H9 (cell line): ENCODE measurements at regions not wholly inside any gene's neighbourhood (a gene's known extent, or its start where the extent isn't known, plus 50 kb on each side); places are given as distances from the start of the nearest gene placed in this dataset.

ENCODE experiments used
- DNase-seq: peaks from one replicate; pipeline ENCODE4 v3.0.0-alpha.2; 2017
- H2AFZ ChIP-seq: one replicate; pipeline ENCODE4 v1.6.1; 2013; ENCODE audit warnings: mild to moderate bottlenecking, low read length, control low read depth, moderate library complexity
- H2AK5ac ChIP-seq: 2 replicates; pipeline ENCODE4 v1.6.1; 2013; ENCODE audit warnings: low read length, control low read depth, mixed read lengths; ENCODE audit not compliant: insufficient read length
- H2BK120ac ChIP-seq: one replicate; pipeline ENCODE4 v1.6.1; 2013; ENCODE audit warnings: low read depth, mild to moderate bottlenecking, low read length, control low read depth, inconsistent platforms; ENCODE audit not compliant: poor library complexity, severe bottlenecking
- H2BK12ac ChIP-seq: 2 replicates; pipeline ENCODE4 v1.6.1; 2013; ENCODE audit warnings: low read length, control low read depth, mixed read lengths, low read depth; ENCODE audit not compliant: insufficient read length
- H2BK15ac ChIP-seq: 2 replicates; pipeline ENCODE4 v1.6.1; 2013; ENCODE audit warnings: low read depth, low read length, control low read depth
- H2BK20ac ChIP-seq: one replicate; pipeline ENCODE4 v1.6.1; 2013; ENCODE audit warnings: low read depth, mild to moderate bottlenecking, low read length, control low read depth, inconsistent platforms; ENCODE audit not compliant: poor library complexity, severe bottlenecking
- H2BK5ac ChIP-seq: 2 replicates; pipeline ENCODE4 v1.6.1; 2013; ENCODE audit warnings: low read length, control low read depth, mixed read lengths; ENCODE audit not compliant: insufficient read length
- H3K14ac ChIP-seq: 2 replicates; pipeline ENCODE4 v1.6.1; 2013; ENCODE audit warnings: low read length, control low read depth; ENCODE audit not compliant: insufficient read depth
- H3K18ac ChIP-seq: 2 replicates; pipeline ENCODE4 v1.6.1; 2013; ENCODE audit warnings: low read depth, mild to moderate bottlenecking, mixed read lengths, low read length, control low read depth; ENCODE audit not compliant: insufficient read length
- H3K23ac ChIP-seq: 2 replicates; pipeline ENCODE4 v1.6.1; 2013; ENCODE audit warnings: low read length, control low read depth, mixed read lengths, low read depth; ENCODE audit not compliant: insufficient read length
- H3K23me2 ChIP-seq: 2 replicates; pipeline ENCODE4 v1.6.1; 2013; ENCODE audit warnings: low read depth, mild to moderate bottlenecking, mixed read lengths, low read length, control low read depth; ENCODE audit not compliant: insufficient read length, poor library complexity, severe bottlenecking
- H3K27ac ChIP-seq: 2 replicates; pipeline ENCODE4 v1.5.1; 2013; ENCODE audit warnings: low read length, control low read depth, mixed read lengths, low read depth; ENCODE audit not compliant: insufficient read length
- H3K27me3 ChIP-seq: 2 replicates; pipeline ENCODE4 v1.6.1; 2013; ENCODE audit warnings: low read length, control low read depth, inconsistent platforms; ENCODE audit not compliant: insufficient read depth
- H3K4ac ChIP-seq: 2 replicates; pipeline ENCODE4 v1.6.1; 2013; ENCODE audit warnings: low read depth, mild to moderate bottlenecking, control low read depth, inconsistent platforms, low read length, moderate library complexity
- H3K4me1 ChIP-seq: 2 replicates; pipeline ENCODE4 v1.6.1; 2013; ENCODE audit warnings: low read length, control low read depth, inconsistent platforms; ENCODE audit not compliant: insufficient read depth
- H3K4me2 ChIP-seq: 2 replicates; pipeline ENCODE4 v1.6.1; 2013; ENCODE audit warnings: low read length, control low read depth, mixed read lengths; ENCODE audit not compliant: insufficient read length, insufficient read depth
- H3K56ac ChIP-seq: 2 replicates; pipeline ENCODE4 v1.6.1; 2013; ENCODE audit warnings: low read depth, mild to moderate bottlenecking, mixed read lengths, low read length, control low read depth; ENCODE audit not compliant: insufficient read length
- H3K79me1 ChIP-seq: 2 replicates; pipeline ENCODE4 v1.6.1; 2013; ENCODE audit warnings: low read depth, mild to moderate bottlenecking, moderate library complexity, low read length, control low read depth, inconsistent platforms; ENCODE audit not compliant: insufficient read depth, poor library complexity, severe bottlenecking
- H3K79me2 ChIP-seq: 2 replicates; pipeline ENCODE4 v1.6.1; 2013; ENCODE audit warnings: low read length, control low read depth, inconsistent platforms; ENCODE audit not compliant: insufficient read depth
- H3K9ac ChIP-seq: 2 replicates; pipeline ENCODE4 v1.6.1; 2013; ENCODE audit warnings: low read length, control low read depth, mixed read lengths; ENCODE audit not compliant: insufficient read length; ENCODE audit errors: extremely low read depth
- H3K9me3 ChIP-seq: one replicate; pipeline ENCODE4 v1.6.1; 2013; ENCODE audit warnings: low read depth, low read length, inconsistent platforms; ENCODE audit not compliant: control insufficient read depth
- H3T11ph ChIP-seq: one replicate; pipeline ENCODE4 v1.6.1; 2013; ENCODE audit warnings: mild to moderate bottlenecking, low read length, control low read depth, inconsistent platforms
- H4K20me1 ChIP-seq: one replicate; pipeline ENCODE4 v1.6.1; 2013; ENCODE audit not compliant: control insufficient read depth, insufficient read length, insufficient read depth
- H4K5ac ChIP-seq: 2 replicates; pipeline ENCODE4 v1.6.1; 2013; ENCODE audit warnings: low read depth, mild to moderate bottlenecking, mixed read lengths, low read length, control low read depth; ENCODE audit not compliant: insufficient read length
- H4K8ac ChIP-seq: replicated peaks from 2 replicates; pipeline ENCODE4 v1.6.1; 2013; ENCODE audit warnings: low read length, control low read depth, mixed read lengths, low read depth; ENCODE audit not compliant: insufficient read length
- H4K91ac ChIP-seq: 2 replicates; pipeline ENCODE4 v1.6.1; 2013; ENCODE audit warnings: low read depth, mild to moderate bottlenecking, moderate library complexity, mixed read lengths, low read length, control low read depth; ENCODE audit not compliant: insufficient read length
- H3K27ac Mint-ChIP-seq, 3 experiments: 2 replicates in 2 of 3; 3 replicates in 1 of 3; pipeline ENCODE4 v1.8.0; 2020 to 2021; ENCODE audit warnings: mixed read lengths in 3 of 3, mild to moderate bottlenecking in 1 of 3, moderate library complexity in 1 of 3
- H3K27me3 Mint-ChIP-seq: 2 replicates; pipeline ENCODE4 v1.8.0; 2021; ENCODE audit warnings: low read depth, mild to moderate bottlenecking, moderate library complexity, mixed read lengths
- H3K36me3 Mint-ChIP-seq, 3 experiments: 2 replicates in 2 of 3; 3 replicates in 1 of 3; pipeline ENCODE4 v1.8.0; 2020 to 2021; ENCODE audit warnings: low read depth in 3 of 3, mixed read lengths in 3 of 3; ENCODE audit not compliant: insufficient read depth in 1 of 3
- H3K4me1 Mint-ChIP-seq, 2 experiments: 2 replicates each; pipeline ENCODE4 v1.8.0; 2020; ENCODE audit warnings: mixed read lengths in 2 of 2
- H3K4me3 Mint-ChIP-seq, 2 experiments: 2 replicates in 1 of 2; 3 replicates in 1 of 2; pipeline ENCODE4 v1.8.0; 2020 to 2021; ENCODE audit warnings: mild to moderate bottlenecking in 2 of 2, mixed read lengths in 2 of 2, moderate library complexity in 1 of 2
- H3K9me3 Mint-ChIP-seq, 2 experiments: 2 replicates in 1 of 2; 3 replicates in 1 of 2; pipeline ENCODE4 v1.8.0; 2020; ENCODE audit warnings: mild to moderate bottlenecking in 2 of 2, mixed read lengths in 2 of 2, moderate library complexity in 1 of 2
- CTCF ChIP-seq: fragments of 200-600 bp; sonication (generic); conservative IDR thresholded peaks from 3 replicates; pipeline ENCODE4 v1.8.0; 2021; ENCODE audit warnings: antibody characterized with exemption, mild to moderate bottlenecking
- WGBS: extraction: QIAGEN DNeasy Blood & Tissue Kit; methylation state at CpG from one replicate; pipeline ENCODE4 v1.1.7; 2013; ENCODE audit warnings: missing lambda C conversion rate, low lambda C conversion rate, mixed read lengths; ENCODE audit not compliant: insufficient read length; ENCODE audit errors: extremely low coverage; 5-methylcytosine and 5-hydroxymethylcytosine counted together

GRCh38 chr2:593356-594026 is 83.7 kb downstream of the TMEM18 start:
- Histone ChIP-seq H2BK15ac (no peak overlapping the region), H3K23ac (no peak overlapping the region), H3K4me1 (peaks cover 3% of the 10 kb centered on the region; the same call in 1 of the 2 replicates), H2AK5ac (no peak overlapping the region), H3T11ph (no peak overlapping the region), H3K56ac (no peak overlapping the region), H3K4ac (no peak overlapping the region), H2BK5ac (no peak overlapping the region), H3K79me2 (no peaks in the 10 kb centered on the region), H4K20me1 (no peaks in the 10 kb centered on the region), H3K9me3 (no peaks in the 10 kb centered on the region), H3K27ac (no peak overlapping the region), H3K27me3 (no peaks in the 10 kb centered on the region), H4K91ac (no peak overlapping the region), H3K79me1 (no peaks in the 10 kb centered on the region), H3K4me2 (no peak overlapping the region), H2BK20ac (no peak overlapping the region), H2BK120ac (no peak overlapping the region), H3K18ac (no peak overlapping the region), H2BK12ac (no peak overlapping the region), H4K8ac (no peak overlapping the region), H3K14ac (no peak overlapping the region), H2AFZ (no peak overlapping the region), H4K5ac (no peak overlapping the region), H3K23me2 (no peaks in the 10 kb centered on the region), H3K9ac (no peak overlapping the region)
- no CpG with 5 or more reads among the region's 17 CpGs for WGBS
- Mint-ChIP-seq H3K9me3 (peaks cover 0 to 3% of the 10 kb centered on the region in 2 experiments; a peak in 2 of 5 replicates), H3K36me3 (no peaks in the 10 kb centered on the region; a peak in 1 of 7 replicates), H3K4me3 (no peak overlapping the region), H3K27me3 (peaks cover 3% of the 10 kb centered on the region), H3K4me1 (peaks cover 0 to 14% of the 10 kb centered on the region in 2 experiments; a peak in 3 of 4 replicates), H3K27ac (no peak overlapping the region)
- no peak for TF ChIP-seq CTCF
- no peak for DNase-seq
